GM12878 (cell line): ENCODE measurements at regions not wholly inside any gene's neighbourhood (a gene's known extent, or its start where the extent isn't known, plus 50 kb on each side); places are given as distances from the start of the nearest gene placed in this dataset.

Source experiments
- ATAC-seq: fragments of 200-7000 bp; cut with Tn5 transposase; 3 replicates; pipeline ENCODE4 v1.9.1; 2020; ENCODE audit warnings: mild to moderate bottlenecking, moderate library complexity
- BruUV-seq: library from RNA; stranded (reverse); fragments of 400-500 nt; replicated peaks from 2 replicates; lab custom pipeline; 2021; lab: Mats Ljungman, UMichigan
- CTCF ChIA-PET: fragments of 300-600 bp; sonication (Branson Sonifier 250); formaldehyde crosslinking; extraction: SDS; loops from one replicate; lab custom pipeline; 2021; ENCODE audit warnings: inconsistent platforms; lab: Yijun Ruan, JAX
- POLR2A ChIA-PET: fragments of 350-600 bp; formaldehyde crosslinking; extraction: SDS; loops from one replicate; lab custom pipeline; 2021; ENCODE audit warnings: inconsistent platforms; lab: Charles Lee
- RAD21 ChIA-PET: fragments of 300-600 bp; sonication (Branson Sonifier 250); formaldehyde crosslinking; loops from one replicate; lab custom pipeline; 2023; ENCODE audit warnings: antibody characterized with exemption; ENCODE audit not compliant: unreplicated experiment; lab: Charles Lee
- SMC1A ChIA-PET: fragments of 300-600 bp; sonication (Branson Sonifier 250); formaldehyde crosslinking; loops from one replicate; lab custom pipeline; 2023; ENCODE audit not compliant: unreplicated experiment, uncharacterized antibody; lab: Charles Lee
- DNase-seq: peaks from one replicate; pipeline ENCODE4 v3.0.0-alpha.2; 2011; ENCODE audit warnings: low read depth, low spot score
- FAIRE-seq: peaks from 3 replicates; lab custom pipeline; 2011; peaks lifted over from hg19 to GRCh38; lab: Jason Lieb, UNC
- H2AFZ ChIP-seq: 2 replicates; pipeline ENCODE4 v1.6.0; 2011; ENCODE audit warnings: low read depth, low read length, control low read depth; ENCODE audit not compliant: control insufficient read depth
- H3K27ac ChIP-seq: 2 replicates; pipeline ENCODE4 v1.5.1; 2011; ENCODE audit warnings: control low read depth; ENCODE audit not compliant: control insufficient read depth, insufficient read depth
- H3K27me3 ChIP-seq, 2 experiments: replicated peaks in 1 of 2; 2 replicates each; pipeline versions ENCODE4 v1.6.0 to v1.6.1; 2011; ENCODE audit warnings: low read length in 1 of 2; ENCODE audit not compliant: control insufficient read depth in 2 of 2, insufficient read depth in 2 of 2
- H3K36me3 ChIP-seq, 2 experiments: 2 replicates each; pipeline ENCODE4 v1.5.1; 2011; ENCODE audit warnings: low read length in 1 of 2; ENCODE audit not compliant: control insufficient read depth in 2 of 2, insufficient read depth in 2 of 2
- H3K4me1 ChIP-seq: 2 replicates; pipeline ENCODE4 v1.6.1; 2011; ENCODE audit warnings: mild to moderate bottlenecking, low read length, moderate library complexity, mixed read lengths; ENCODE audit not compliant: control insufficient read depth, insufficient read depth
- H3K4me2 ChIP-seq: 2 replicates; pipeline ENCODE4 v1.6.0; 2011; ENCODE audit warnings: control low read depth; ENCODE audit not compliant: control insufficient read depth, insufficient read depth
- H3K4me3 ChIP-seq: fragments of 200-600 bp; sonication (generic); 2 replicates; pipeline ENCODE4 v1.5.1; 2016
- H3K79me2 ChIP-seq: 2 replicates; pipeline ENCODE4 v1.6.0; 2011; ENCODE audit warnings: low read length; ENCODE audit not compliant: control insufficient read depth, insufficient read depth
- H3K9ac ChIP-seq: 2 replicates; pipeline ENCODE4 v1.8.0; 2011; ENCODE audit warnings: low read length, control low read depth, mixed read lengths; ENCODE audit not compliant: control insufficient read depth, insufficient read depth
- H3K9me3 ChIP-seq: replicated peaks from 3 replicates; pipeline ENCODE4 v1.5.1; 2011; ENCODE audit warnings: mild to moderate bottlenecking, low read length; ENCODE audit not compliant: control insufficient read depth, insufficient read depth
- H4K20me1 ChIP-seq: 2 replicates; pipeline ENCODE4 v1.6.0; 2011; ENCODE audit not compliant: control insufficient read depth, insufficient read depth
- ESRRA ChIP-seq: IDR thresholded peaks from 2 replicates; pipeline ENCODE4 v1.6.1; 2012; ENCODE audit warnings: mild to moderate bottlenecking, low read length, improper control_type of control experiment
- LARP7 ChIP-seq: fragments of 450-650 bp; IDR thresholded peaks from 2 replicates; pipeline ENCODE4 v1.6.1; 2017; ENCODE audit warnings: mild to moderate bottlenecking
- NFXL1 ChIP-seq: fragments of 450-650 bp; IDR thresholded peaks from 2 replicates; pipeline ENCODE4 v1.6.1; 2017; ENCODE audit warnings: antibody characterized with exemption, mild to moderate bottlenecking, borderline replicate concordance
- POLR2AphosphoS2 ChIP-seq: IDR thresholded peaks from 2 replicates; pipeline ENCODE4 v1.6.1; 2011; ENCODE audit warnings: low read depth, mild to moderate bottlenecking, low read length, improper control_type of control experiment, moderate library complexity
- TCF3 ChIP-seq: IDR thresholded peaks from 2 replicates; pipeline ENCODE4 v1.6.1; 2012; ENCODE audit warnings: low read depth, mild to moderate bottlenecking, low read length, borderline replicate concordance; ENCODE audit not compliant: insufficient read depth
- WGBS: methylation state at CpG from one replicate; pipeline ENCODE4 v1.1.6; 2016; ENCODE audit warnings: low lambda C conversion rate; ENCODE audit not compliant: insufficient replicate concordance, insufficient coverage; ENCODE audit errors: missing lambda C conversion rate; 5-methylcytosine and 5-hydroxymethylcytosine counted together
- in situ Hi-C: fragments of 300-500 bp; cut with MboI; formaldehyde crosslinking; loops from 9 replicates; pipeline ENCODE4 v1.14.3; 2018; ENCODE audit warnings: mixed read lengths
- intact Hi-C: fragments of 100-400 bp; cut with micrococcal nuclease; formaldehyde crosslinking; loops from one replicate; pipeline ENCODE4 v1.14.2; 2022; ENCODE audit not compliant: unreplicated experiment
- TF ChIP-seq, protein P1 (sequence below): IDR thresholded peaks from 2 replicates; pipeline ENCODE4 v1.6.1; 2011; ENCODE audit warnings: low read depth, low read length, improper control_type of control experiment, borderline replicate concordance
- TF ChIP-seq, protein P2 (sequence below): fragments of 450-650 bp; IDR thresholded peaks from 2 replicates; pipeline ENCODE4 v1.6.1; 2017; ENCODE audit warnings: mild to moderate bottlenecking, moderate library complexity
- TF ChIP-seq, protein P3 (sequence below): IDR thresholded peaks from 2 replicates; pipeline ENCODE4 v1.6.1; 2011; ENCODE audit warnings: borderline replicate concordance, low read depth, mild to moderate bottlenecking, moderate library complexity, mixed read lengths, low read length; ENCODE audit not compliant: insufficient read depth; ENCODE audit errors: extremely low read length
- TF ChIP-seq, protein P4 (sequence below): fragments of 450-650 bp; IDR thresholded peaks from 2 replicates; pipeline ENCODE4 v1.6.1; 2017; ENCODE audit warnings: low read depth, mild to moderate bottlenecking, moderate library complexity

DNA sequence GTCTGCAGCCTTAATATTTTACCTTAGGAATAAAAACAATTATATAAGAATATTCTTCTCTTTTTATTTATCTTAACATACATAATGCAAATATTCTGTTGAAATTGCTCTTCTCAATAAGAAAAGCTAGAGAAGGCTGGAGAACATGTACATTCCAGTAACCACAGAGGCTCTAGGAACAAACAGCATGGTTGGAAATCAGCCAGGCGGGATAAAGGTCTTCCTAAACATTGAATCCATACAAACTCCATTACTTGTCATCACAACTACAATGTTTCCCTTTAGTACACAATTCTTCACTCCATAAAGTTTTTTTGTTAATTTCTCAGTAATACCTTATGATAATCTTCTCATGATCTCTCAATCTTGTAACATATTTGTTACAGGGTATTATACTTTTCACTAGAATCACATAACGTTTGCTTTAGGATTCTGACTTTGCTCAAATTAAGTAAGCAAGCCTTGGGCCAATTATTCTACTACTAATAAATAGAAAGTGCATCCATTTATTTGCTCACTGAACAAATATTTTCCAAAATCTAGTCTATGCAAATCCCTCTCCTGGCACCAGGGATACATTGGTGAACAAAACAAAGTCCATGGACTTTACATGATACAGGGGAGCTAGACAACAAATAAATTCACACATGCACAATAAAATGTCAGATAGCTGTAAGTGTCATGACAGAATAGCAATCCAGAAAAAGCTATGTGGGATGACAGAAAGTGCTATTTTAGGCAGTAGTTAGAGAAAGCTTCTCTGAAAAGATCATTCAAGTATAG, 237.5 kb upstream of the TMTC1 start:
- WGBS, result 0% methylated on average over 2 of the region's 2 CpGs
- ChIA-PET RAD21 (no interaction called here), CTCF (no interaction called here), POLR2A (no interaction called here), SMC1A (no interaction called here)
- Histone ChIP-seq H3K4me3 (no peak overlapping the region), H4K20me1 (no peaks in the 10 kb centered on the region), H3K79me2 (no peaks in the 10 kb centered on the region), H3K4me1 (no peaks in the 10 kb centered on the region), H3K27me3 (no peaks in the 10 kb centered on the region; a peak in 1 of 4 replicates), H3K9me3 (no peaks in the 10 kb centered on the region), H2AFZ (no peak overlapping the region), H3K9ac (no peak overlapping the region), H3K4me2 (no peak overlapping the region), H3K36me3 (no peaks in the 10 kb centered on the region), H3K27ac (no peak overlapping the region)
- DNase-seq, result no peak
- no peak for FAIRE-seq
- TF ChIP-seq, protein P1, sequence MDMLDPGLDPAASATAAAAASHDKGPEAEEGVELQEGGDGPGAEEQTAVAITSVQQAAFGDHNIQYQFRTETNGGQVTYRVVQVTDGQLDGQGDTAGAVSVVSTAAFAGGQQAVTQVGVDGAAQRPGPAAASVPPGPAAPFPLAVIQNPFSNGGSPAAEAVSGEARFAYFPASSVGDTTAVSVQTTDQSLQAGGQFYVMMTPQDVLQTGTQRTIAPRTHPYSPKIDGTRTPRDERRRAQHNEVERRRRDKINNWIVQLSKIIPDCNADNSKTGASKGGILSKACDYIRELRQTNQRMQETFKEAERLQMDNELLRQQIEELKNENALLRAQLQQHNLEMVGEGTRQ, result no peak
- TF ChIP-seq NFXL1 (no peak), POLR2AphosphoS2 (no peak), ESRRA (no peak), LARP7 (no peak), TCF3 (no peak)
- TF ChIP-seq, protein P2, sequence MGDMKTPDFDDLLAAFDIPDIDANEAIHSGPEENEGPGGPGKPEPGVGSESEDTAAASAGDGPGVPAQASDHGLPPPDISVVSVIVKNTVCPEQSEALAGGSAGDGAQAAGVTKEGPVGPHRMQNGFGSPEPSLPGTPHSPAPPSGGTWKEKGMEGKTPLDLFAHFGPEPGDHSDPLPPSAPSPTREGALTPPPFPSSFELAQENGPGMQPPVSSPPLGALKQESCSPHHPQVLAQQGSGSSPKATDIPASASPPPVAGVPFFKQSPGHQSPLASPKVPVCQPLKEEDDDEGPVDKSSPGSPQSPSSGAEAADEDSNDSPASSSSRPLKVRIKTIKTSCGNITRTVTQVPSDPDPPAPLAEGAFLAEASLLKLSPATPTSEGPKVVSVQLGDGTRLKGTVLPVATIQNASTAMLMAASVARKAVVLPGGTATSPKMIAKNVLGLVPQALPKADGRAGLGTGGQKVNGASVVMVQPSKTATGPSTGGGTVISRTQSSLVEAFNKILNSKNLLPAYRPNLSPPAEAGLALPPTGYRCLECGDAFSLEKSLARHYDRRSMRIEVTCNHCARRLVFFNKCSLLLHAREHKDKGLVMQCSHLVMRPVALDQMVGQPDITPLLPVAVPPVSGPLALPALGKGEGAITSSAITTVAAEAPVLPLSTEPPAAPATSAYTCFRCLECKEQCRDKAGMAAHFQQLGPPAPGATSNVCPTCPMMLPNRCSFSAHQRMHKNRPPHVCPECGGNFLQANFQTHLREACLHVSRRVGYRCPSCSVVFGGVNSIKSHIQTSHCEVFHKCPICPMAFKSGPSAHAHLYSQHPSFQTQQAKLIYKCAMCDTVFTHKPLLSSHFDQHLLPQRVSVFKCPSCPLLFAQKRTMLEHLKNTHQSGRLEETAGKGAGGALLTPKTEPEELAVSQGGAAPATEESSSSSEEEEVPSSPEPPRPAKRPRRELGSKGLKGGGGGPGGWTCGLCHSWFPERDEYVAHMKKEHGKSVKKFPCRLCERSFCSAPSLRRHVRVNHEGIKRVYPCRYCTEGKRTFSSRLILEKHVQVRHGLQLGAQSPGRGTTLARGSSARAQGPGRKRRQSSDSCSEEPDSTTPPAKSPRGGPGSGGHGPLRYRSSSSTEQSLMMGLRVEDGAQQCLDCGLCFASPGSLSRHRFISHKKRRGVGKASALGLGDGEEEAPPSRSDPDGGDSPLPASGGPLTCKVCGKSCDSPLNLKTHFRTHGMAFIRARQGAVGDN, result no peak
- TF ChIP-seq, protein P3, sequence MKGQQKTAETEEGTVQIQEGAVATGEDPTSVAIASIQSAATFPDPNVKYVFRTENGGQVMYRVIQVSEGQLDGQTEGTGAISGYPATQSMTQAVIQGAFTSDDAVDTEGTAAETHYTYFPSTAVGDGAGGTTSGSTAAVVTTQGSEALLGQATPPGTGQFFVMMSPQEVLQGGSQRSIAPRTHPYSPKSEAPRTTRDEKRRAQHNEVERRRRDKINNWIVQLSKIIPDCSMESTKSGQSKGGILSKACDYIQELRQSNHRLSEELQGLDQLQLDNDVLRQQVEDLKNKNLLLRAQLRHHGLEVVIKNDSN, result no peak
- TF ChIP-seq, protein P4, sequence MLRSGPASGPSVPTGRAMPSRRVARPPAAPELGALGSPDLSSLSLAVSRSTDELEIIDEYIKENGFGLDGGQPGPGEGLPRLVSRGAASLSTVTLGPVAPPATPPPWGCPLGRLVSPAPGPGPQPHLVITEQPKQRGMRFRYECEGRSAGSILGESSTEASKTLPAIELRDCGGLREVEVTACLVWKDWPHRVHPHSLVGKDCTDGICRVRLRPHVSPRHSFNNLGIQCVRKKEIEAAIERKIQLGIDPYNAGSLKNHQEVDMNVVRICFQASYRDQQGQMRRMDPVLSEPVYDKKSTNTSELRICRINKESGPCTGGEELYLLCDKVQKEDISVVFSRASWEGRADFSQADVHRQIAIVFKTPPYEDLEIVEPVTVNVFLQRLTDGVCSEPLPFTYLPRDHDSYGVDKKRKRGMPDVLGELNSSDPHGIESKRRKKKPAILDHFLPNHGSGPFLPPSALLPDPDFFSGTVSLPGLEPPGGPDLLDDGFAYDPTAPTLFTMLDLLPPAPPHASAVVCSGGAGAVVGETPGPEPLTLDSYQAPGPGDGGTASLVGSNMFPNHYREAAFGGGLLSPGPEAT, result no peak
- intact Hi-C loops (no loop called here), in situ Hi-C loops (no loop called here)
- BruUV-seq, result no TSS peak
- no peak for ATAC-seq
